Liver (tissue), 7 donors: ENCODE measurements at regions not wholly inside any gene's neighbourhood (a gene's known extent, or its start where the extent isn't known, plus 50 kb on each side); places are given as distances from the start of the nearest gene placed in this dataset.

ENCODE experiments used
- DNase-seq: peaks from one replicate; pipeline ENCODE4 v3.0.0-alpha.2; 2017; ENCODE audit warnings: low spot score
- H3K27ac ChIP-seq, 2 donors: one replicate each; pipeline ENCODE4 v1.7.0; 2013; ENCODE audit warnings: inconsistent platforms in 2 of 2, low read length in 2 of 2, control low read depth in 1 of 2, low read depth in 1 of 2, mild to moderate bottlenecking in 1 of 2
- H3K27me3 ChIP-seq, 4 donors: one replicate each; pipeline versions ENCODE4 v1.6.1 to v1.7.0; 2013; ENCODE audit warnings: low read length in 3 of 4, inconsistent platforms in 1 of 4, mild to moderate bottlenecking in 1 of 4, moderate library complexity in 1 of 4; ENCODE audit not compliant: control insufficient read depth in 4 of 4, insufficient read depth in 4 of 4
- H3K36me3 ChIP-seq, 4 donors: one replicate each; pipeline versions ENCODE4 v1.6.1 to v1.7.0; 2013; ENCODE audit warnings: low read length in 3 of 4, mild to moderate bottlenecking in 3 of 4, low read depth in 1 of 4, moderate library complexity in 1 of 4; ENCODE audit not compliant: control insufficient read depth in 4 of 4, insufficient read depth in 3 of 4
- H3K4me1 ChIP-seq, 4 donors: one replicate each; pipeline versions ENCODE4 v1.6.1 to v1.7.0; 2013; ENCODE audit warnings: low read length in 3 of 4, mild to moderate bottlenecking in 3 of 4, moderate library complexity in 1 of 4; ENCODE audit not compliant: control insufficient read depth in 4 of 4, insufficient read depth in 4 of 4
- H3K4me3 ChIP-seq, 3 donors: one replicate each; pipeline versions ENCODE4 v1.6.1 to v1.7.0; 2013; ENCODE audit warnings: low read length in 3 of 3, control low read depth in 1 of 3, low read depth in 1 of 3, mild to moderate bottlenecking in 1 of 3
- H3K9ac ChIP-seq, 2 donors: one replicate each; pipeline ENCODE4 v1.7.0; 2013; ENCODE audit warnings: low read length in 2 of 2, mild to moderate bottlenecking in 2 of 2, moderate library complexity in 2 of 2, control low read depth in 1 of 2, low read depth in 1 of 2
- H3K9me3 ChIP-seq, 4 donors: one replicate each; pipeline versions ENCODE4 v1.6.1 to v1.7.0; 2013; ENCODE audit warnings: low read length in 3 of 4; ENCODE audit not compliant: control insufficient read depth in 4 of 4
- FOXA1 ChIP-seq: IDR thresholded peaks from 2 replicates; pipeline ENCODE4 v1.6.1; 2016; ENCODE audit warnings: antibody characterized with exemption
- FOXA2 ChIP-seq: IDR thresholded peaks from 2 replicates; pipeline ENCODE4 v1.6.1; 2016; ENCODE audit warnings: antibody characterized with exemption
- GABPA ChIP-seq, 2 donors: IDR thresholded peaks in 1 of 2; conservative IDR thresholded peaks in 1 of 2; 2 replicates each; pipeline ENCODE4 v1.6.1; 2016; ENCODE audit warnings: antibody characterized with exemption in 2 of 2, mild to moderate bottlenecking in 1 of 2, moderate library complexity in 1 of 2
- JUND ChIP-seq, 2 donors: IDR thresholded peaks; 2 replicates each; pipeline ENCODE4 v1.6.1; 2016; ENCODE audit warnings: antibody characterized with exemption in 2 of 2
- NR2F2 ChIP-seq: IDR thresholded peaks from 2 replicates; pipeline ENCODE4 v1.6.1; 2016; ENCODE audit warnings: antibody characterized with exemption
- RAD21 ChIP-seq, 2 donors: IDR thresholded peaks; 2 replicates each; pipeline ENCODE4 v1.6.1; 2016; ENCODE audit warnings: antibody characterized with exemption in 2 of 2, mild to moderate bottlenecking in 2 of 2
- RXRA ChIP-seq, 2 donors: IDR thresholded peaks; 2 replicates each; pipeline ENCODE4 v1.6.1; 2017 to 2018; ENCODE audit warnings: antibody characterized with exemption in 2 of 2, mild to moderate bottlenecking in 1 of 2
- SP1 ChIP-seq: IDR thresholded peaks from 2 replicates; pipeline ENCODE4 v1.6.1; 2018; ENCODE audit warnings: antibody characterized with exemption, mild to moderate bottlenecking
- TAF1 ChIP-seq: conservative IDR thresholded peaks from 2 replicates; pipeline ENCODE4 v1.6.1; 2016; ENCODE audit warnings: antibody characterized with exemption, mild to moderate bottlenecking
- YY1 ChIP-seq: IDR thresholded peaks from 2 replicates; pipeline ENCODE4 v1.6.1; 2016; ENCODE audit warnings: antibody characterized with exemption, mild to moderate bottlenecking
- WGBS: extraction: QIAGEN DNeasy Blood & Tissue Kit; methylation state at CpG from one replicate; pipeline ENCODE4 v1.1.7; 2013; 5-methylcytosine and 5-hydroxymethylcytosine counted together
- TF ChIP-seq, protein P1 (sequence below): IDR thresholded peaks from 2 replicates; pipeline ENCODE4 v1.6.1; 2016; ENCODE audit warnings: antibody characterized with exemption
- TF ChIP-seq, protein P2 (sequence below): IDR thresholded peaks from 2 replicates; pipeline ENCODE4 v1.6.1; 2016; ENCODE audit warnings: antibody characterized with exemption
- TF ChIP-seq, protein P3 (sequence below): IDR thresholded peaks from 2 replicates; pipeline ENCODE4 v1.6.1; 2016; ENCODE audit warnings: antibody characterized with exemption, mild to moderate bottlenecking
- donor health status: healthy.
- donor health status: healthy.
- donor health status: healthy.
- donor health status: healthy.

DNA sequence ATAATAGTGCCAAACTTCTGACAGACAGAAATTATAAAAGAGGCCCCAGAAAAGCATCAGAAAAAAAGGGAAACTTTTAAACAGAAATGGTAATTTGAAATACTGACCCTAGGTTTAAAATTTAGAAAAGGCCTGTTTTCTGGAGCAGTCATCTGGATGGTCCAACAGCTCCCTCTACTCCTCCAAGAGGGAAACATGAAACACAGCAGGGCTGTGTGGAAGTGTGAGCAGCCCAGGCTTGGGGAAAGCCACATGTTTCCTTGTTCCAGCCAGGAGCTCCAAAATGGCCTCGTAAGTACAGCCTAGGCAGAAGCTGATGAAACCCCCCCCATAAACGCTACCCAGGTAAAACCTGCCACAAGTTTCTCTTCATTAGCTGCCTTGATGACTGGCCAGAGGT, 499.3 kb upstream of the ADAMTS16 start:
- TF ChIP-seq GABPA (IDR thresholded peaks at IDR 0.05 in 1 of 2, conservative IDR thresholded peaks at IDR 0.05 in 1 of 2): no peak
- TF ChIP-seq RAD21 (IDR thresholded peaks at IDR 0.05): no peak
- no peak for TF ChIP-seq FOXA1
- TF ChIP-seq YY1: no peak
- no peak for TF ChIP-seq TAF1
- TF ChIP-seq, protein P1, sequence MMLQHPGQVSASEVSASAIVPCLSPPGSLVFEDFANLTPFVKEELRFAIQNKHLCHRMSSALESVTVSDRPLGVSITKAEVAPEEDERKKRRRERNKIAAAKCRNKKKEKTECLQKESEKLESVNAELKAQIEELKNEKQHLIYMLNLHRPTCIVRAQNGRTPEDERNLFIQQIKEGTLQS: no peak
- TF ChIP-seq, protein P2, sequence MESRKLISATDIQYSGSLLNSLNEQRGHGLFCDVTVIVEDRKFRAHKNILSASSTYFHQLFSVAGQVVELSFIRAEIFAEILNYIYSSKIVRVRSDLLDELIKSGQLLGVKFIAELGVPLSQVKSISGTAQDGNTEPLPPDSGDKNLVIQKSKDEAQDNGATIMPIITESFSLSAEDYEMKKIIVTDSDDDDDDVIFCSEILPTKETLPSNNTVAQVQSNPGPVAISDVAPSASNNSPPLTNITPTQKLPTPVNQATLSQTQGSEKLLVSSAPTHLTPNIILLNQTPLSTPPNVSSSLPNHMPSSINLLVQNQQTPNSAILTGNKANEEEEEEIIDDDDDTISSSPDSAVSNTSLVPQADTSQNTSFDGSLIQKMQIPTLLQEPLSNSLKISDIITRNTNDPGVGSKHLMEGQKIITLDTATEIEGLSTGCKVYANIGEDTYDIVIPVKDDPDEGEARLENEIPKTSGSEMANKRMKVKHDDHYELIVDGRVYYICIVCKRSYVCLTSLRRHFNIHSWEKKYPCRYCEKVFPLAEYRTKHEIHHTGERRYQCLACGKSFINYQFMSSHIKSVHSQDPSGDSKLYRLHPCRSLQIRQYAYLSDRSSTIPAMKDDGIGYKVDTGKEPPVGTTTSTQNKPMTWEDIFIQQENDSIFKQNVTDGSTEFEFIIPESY: no peak
- TF ChIP-seq FOXA2: no peak
- TF ChIP-seq SP1: no peak
- TF ChIP-seq, protein P3, sequence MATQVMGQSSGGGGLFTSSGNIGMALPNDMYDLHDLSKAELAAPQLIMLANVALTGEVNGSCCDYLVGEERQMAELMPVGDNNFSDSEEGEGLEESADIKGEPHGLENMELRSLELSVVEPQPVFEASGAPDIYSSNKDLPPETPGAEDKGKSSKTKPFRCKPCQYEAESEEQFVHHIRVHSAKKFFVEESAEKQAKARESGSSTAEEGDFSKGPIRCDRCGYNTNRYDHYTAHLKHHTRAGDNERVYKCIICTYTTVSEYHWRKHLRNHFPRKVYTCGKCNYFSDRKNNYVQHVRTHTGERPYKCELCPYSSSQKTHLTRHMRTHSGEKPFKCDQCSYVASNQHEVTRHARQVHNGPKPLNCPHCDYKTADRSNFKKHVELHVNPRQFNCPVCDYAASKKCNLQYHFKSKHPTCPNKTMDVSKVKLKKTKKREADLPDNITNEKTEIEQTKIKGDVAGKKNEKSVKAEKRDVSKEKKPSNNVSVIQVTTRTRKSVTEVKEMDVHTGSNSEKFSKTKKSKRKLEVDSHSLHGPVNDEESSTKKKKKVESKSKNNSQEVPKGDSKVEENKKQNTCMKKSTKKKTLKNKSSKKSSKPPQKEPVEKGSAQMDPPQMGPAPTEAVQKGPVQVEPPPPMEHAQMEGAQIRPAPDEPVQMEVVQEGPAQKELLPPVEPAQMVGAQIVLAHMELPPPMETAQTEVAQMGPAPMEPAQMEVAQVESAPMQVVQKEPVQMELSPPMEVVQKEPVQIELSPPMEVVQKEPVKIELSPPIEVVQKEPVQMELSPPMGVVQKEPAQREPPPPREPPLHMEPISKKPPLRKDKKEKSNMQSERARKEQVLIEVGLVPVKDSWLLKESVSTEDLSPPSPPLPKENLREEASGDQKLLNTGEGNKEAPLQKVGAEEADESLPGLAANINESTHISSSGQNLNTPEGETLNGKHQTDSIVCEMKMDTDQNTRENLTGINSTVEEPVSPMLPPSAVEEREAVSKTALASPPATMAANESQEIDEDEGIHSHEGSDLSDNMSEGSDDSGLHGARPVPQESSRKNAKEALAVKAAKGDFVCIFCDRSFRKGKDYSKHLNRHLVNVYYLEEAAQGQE: no peak
- TF ChIP-seq NR2F2: no peak

DNA sequence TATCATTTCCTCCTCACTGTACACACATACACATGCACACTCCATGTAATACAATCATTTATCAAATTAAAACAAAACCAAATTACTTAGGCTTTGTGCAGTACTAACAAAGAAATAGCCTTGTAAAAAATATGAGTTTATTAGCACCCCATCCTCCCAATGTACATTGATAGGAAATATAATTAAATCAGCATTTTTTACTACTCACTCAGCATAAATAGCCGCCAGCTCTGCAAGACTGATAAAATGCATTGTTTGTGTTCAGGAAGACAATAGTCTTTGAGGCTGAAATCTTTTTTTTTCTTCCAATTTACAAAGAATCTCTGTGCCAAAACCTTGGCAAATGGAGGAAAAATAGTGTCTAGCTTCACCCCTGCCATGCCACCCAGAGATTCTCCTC, 497.6 kb upstream of the ADAMTS16 start:
- no peaks in the 10 kb centered on the region for H3K27me3 ChIP-seq
- no peaks in the 10 kb centered on the region for H3K4me1 ChIP-seq
- H3K9me3 ChIP-seq: no peaks in the 10 kb centered on the region
- H3K36me3 ChIP-seq: no peaks in the 10 kb centered on the region
- no peak overlapping the region for H3K4me3 ChIP-seq
- 82% methylated on average over 1 of the region's 1 CpG for WGBS
- TF ChIP-seq JUND (IDR thresholded peaks at IDR 0.05) (no peak), RXRA (IDR thresholded peaks at IDR 0.05) (no peak), GABPA (IDR thresholded peaks at IDR 0.05 in 1 of 2, conservative IDR thresholded peaks at IDR 0.05 in 1 of 2) (no peak), NR2F2 (no peak), FOXA2 (no peak), YY1 (no peak)
- TF ChIP-seq, protein P1: no peak
- H3K27ac ChIP-seq: no peak overlapping the region
- DNase-seq: no peak
- H3K9ac ChIP-seq: no peak overlapping the region

More for the DNA sequence above, 499.3 kb upstream of the ADAMTS16 start:
- no peaks in the 10 kb centered on the region for H3K4me1 ChIP-seq
- H3K9ac ChIP-seq: no peak overlapping the region
- H3K4me3 ChIP-seq: no peak overlapping the region
- no peaks in the 10 kb centered on the region for H3K36me3 ChIP-seq
- H3K27me3 ChIP-seq: peaks cover 0 to 2% (median 0%) of the 10 kb centered on the region in 4 donors
- no peak for DNase-seq
- WGBS: 60% methylated on average over 2 of the region's 2 CpGs
- no peaks in the 10 kb centered on the region for H3K9me3 ChIP-seq
- H3K27ac ChIP-seq: no peak overlapping the region
